IMR-90 (cell line): ENCODE measurements at regions not wholly inside any gene's neighbourhood (a gene's known extent, or its start where the extent isn't known, plus 50 kb on each side); places are given as distances from the start of the nearest gene placed in this dataset.

Experiments
- ATAC-seq: fragments of 200-7000 bp; cut with Tn5 transposase; 2 replicates; pipeline ENCODE4 v1.9.1; 2020; ENCODE audit warnings: low read depth, mild to moderate bottlenecking, moderate library complexity
- BruUV-seq: library from RNA; stranded (reverse); fragments of 400-500 nt; replicated peaks from 2 replicates; lab custom pipeline; 2021; lab: Mats Ljungman, UMichigan
- CTCF ChIA-PET: fragments of 300-600 bp; formaldehyde crosslinking; extraction: SDS; loops from one replicate; lab custom pipeline; 2021; ENCODE audit warnings: antibody characterized with exemption; lab: Yijun Ruan, JAX
- POLR2A ChIA-PET: fragments of 300-600 bp; sonication (Branson Sonifier 250); formaldehyde crosslinking; loops from one replicate; lab custom pipeline; 2022; ENCODE audit warnings: antibody characterized with exemption; ENCODE audit not compliant: unreplicated experiment; lab: Charles Lee
- DNase-seq: peaks from one replicate; pipeline ENCODE4 v3.0.0; 2013
- H2AFZ ChIP-seq: replicated peaks from 2 replicates; pipeline ENCODE3; 2013; ENCODE audit warnings: low read length, mild to moderate bottlenecking; ENCODE audit not compliant: poor library complexity
- H2AK5ac ChIP-seq: 2 replicates; pipeline ENCODE4 v1.6.1; 2013; ENCODE audit warnings: low read depth, low read length, inconsistent platforms
- H2AK9ac ChIP-seq: replicated peaks from 2 replicates; pipeline ENCODE3; 2013; ENCODE audit warnings: mild to moderate bottlenecking, low read depth, low read length, moderate library complexity; ENCODE audit not compliant: poor library complexity
- H2BK120ac ChIP-seq: 2 replicates; pipeline ENCODE4 v1.6.1; 2013; ENCODE audit warnings: low read depth, low read length, inconsistent platforms
- H2BK15ac ChIP-seq: 3 replicates; pipeline ENCODE4 v1.6.1; 2013; ENCODE audit warnings: low read depth, low read length, inconsistent platforms
- H2BK20ac ChIP-seq: 2 replicates; pipeline ENCODE4 v1.6.1; 2013; ENCODE audit warnings: low read depth, mild to moderate bottlenecking, inconsistent platforms, low read length, moderate library complexity
- H2BK5ac ChIP-seq: 2 replicates; pipeline ENCODE4 v1.6.1; 2013; ENCODE audit warnings: mild to moderate bottlenecking, low read depth, low read length, inconsistent platforms; ENCODE audit not compliant: poor library complexity, severe bottlenecking
- H3K14ac ChIP-seq: replicated peaks from 2 replicates; pipeline ENCODE4 v1.6.1; 2013; ENCODE audit warnings: low read depth, low read length, inconsistent platforms
- H3K18ac ChIP-seq: 2 replicates; pipeline ENCODE4 v1.6.1; 2013; ENCODE audit warnings: low read depth, low read length, control low read depth
- H3K23ac ChIP-seq: 2 replicates; pipeline ENCODE4 v1.6.1; 2013; ENCODE audit warnings: low read depth, low read length, inconsistent platforms
- H3K27ac ChIP-seq: 2 replicates; pipeline ENCODE4 v1.5.1; 2013; ENCODE audit warnings: mild to moderate bottlenecking, control low read depth, low read length; ENCODE audit not compliant: insufficient read depth
- H3K27me3 ChIP-seq: 2 replicates; pipeline ENCODE4 v1.6.1; 2013; ENCODE audit warnings: low read length; ENCODE audit not compliant: control insufficient read depth, insufficient read depth
- H3K36me3 ChIP-seq: 2 replicates; pipeline ENCODE4 v1.6.1; 2013; ENCODE audit warnings: low read length, mixed read lengths; ENCODE audit not compliant: control insufficient read depth, insufficient read depth
- H3K4ac ChIP-seq: 2 replicates; pipeline ENCODE4 v1.6.1; 2013; ENCODE audit warnings: low read depth, low read length, inconsistent platforms
- H3K4me1 ChIP-seq: 2 replicates; pipeline ENCODE4 v1.6.1; 2013; ENCODE audit warnings: low read length, mixed read lengths; ENCODE audit not compliant: control insufficient read depth, insufficient read depth
- H3K4me2 ChIP-seq: 2 replicates; pipeline ENCODE4 v1.6.1; 2013; ENCODE audit warnings: low read depth, mild to moderate bottlenecking, control low read depth, low read length, moderate library complexity
- H3K4me3 ChIP-seq: 2 replicates; pipeline ENCODE4 v1.5.1; 2013; ENCODE audit warnings: low read depth, mild to moderate bottlenecking, control low read depth, low read length, moderate library complexity; ENCODE audit not compliant: insufficient read depth
- H3K56ac ChIP-seq: 2 replicates; pipeline ENCODE4 v1.6.1; 2013; ENCODE audit warnings: low read length, inconsistent platforms; ENCODE audit not compliant: insufficient read depth; ENCODE audit errors: extremely low read depth
- H3K79me1 ChIP-seq, 2 experiments: 2 replicates each; pipeline ENCODE4 v1.6.1; 2013; ENCODE audit warnings: low read length in 2 of 2, inconsistent platforms in 1 of 2, low read depth in 1 of 2
- H3K9ac ChIP-seq: 2 replicates; pipeline ENCODE4 v1.6.1; 2013; ENCODE audit warnings: low read depth, low read length, control low read depth
- H3K9me1 ChIP-seq: 2 replicates; pipeline ENCODE4 v1.6.1; 2013; ENCODE audit warnings: low read length, inconsistent platforms; ENCODE audit not compliant: insufficient read depth
- H3K9me3 ChIP-seq: 2 replicates; pipeline ENCODE4 v1.6.1; 2013; ENCODE audit warnings: low read length; ENCODE audit not compliant: control insufficient read depth, insufficient read depth
- H4K20me1 ChIP-seq: 2 replicates; pipeline ENCODE4 v1.6.1; 2013; ENCODE audit warnings: low read length, inconsistent platforms; ENCODE audit not compliant: insufficient read depth
- H4K5ac ChIP-seq: 2 replicates; pipeline ENCODE4 v1.6.1; 2013; ENCODE audit warnings: mild to moderate bottlenecking, low read depth, low read length, control low read depth
- H4K8ac ChIP-seq, 2 experiments: 2 replicates each; pipeline ENCODE4 v1.6.1; 2013; ENCODE audit warnings: low read depth in 2 of 2, low read length in 2 of 2, control low read depth in 1 of 2, inconsistent platforms in 1 of 2
- H4K91ac ChIP-seq: 2 replicates; pipeline ENCODE4 v1.6.1; 2013; ENCODE audit warnings: low read depth, low read length, inconsistent platforms; ENCODE audit not compliant: insufficient read depth
- CTCF ChIP-seq: conservative IDR thresholded peaks from 2 replicates; pipeline ENCODE4 v1.5.1; 2012; ENCODE audit warnings: mild to moderate bottlenecking, low read depth, low read length, improper control_type of control experiment
- ELK1 ChIP-seq: fragments of 150-350 bp; IDR thresholded peaks from 2 replicates; pipeline ENCODE4 v1.6.1; 2016; ENCODE audit warnings: low read depth, mild to moderate bottlenecking, low read length, moderate library complexity, borderline replicate concordance
- FOS ChIP-seq: fragments of 150-350 bp; IDR thresholded peaks from 2 replicates; pipeline ENCODE4 v1.6.1; 2016; ENCODE audit warnings: low read depth, low read length
- WGBS, 2 experiments: methylation state at CpG; one replicate each; pipeline versions ENCODE4 v1.1.5 to v1.1.7; 2013; ENCODE audit warnings: missing lambda C conversion rate in 2 of 2; ENCODE audit not compliant: insufficient read length in 1 of 2; ENCODE audit errors: extremely low coverage in 2 of 2; 5-methylcytosine and 5-hydroxymethylcytosine counted together
- dilution Hi-C: fragments of 300-500 bp; cut with HindIII; formaldehyde crosslinking; loops from one replicate; pipeline ENCODE4 v1.14.3; 2018; ENCODE audit warnings: low sequenced_read_pairs; ENCODE audit not compliant: unreplicated experiment
- in situ Hi-C: fragments of 300-500 bp; cut with MboI; formaldehyde crosslinking; loops from 3 replicates; pipeline ENCODE4 v1.14.3; 2019; ENCODE audit warnings: low sequenced_read_pairs, inconsistent platforms, mixed read lengths
- intact Hi-C: fragments of 100-400 bp; cut with micrococcal nuclease; formaldehyde crosslinking; loops from 2 replicates; pipeline ENCODE4 v1.10.0; 2022

- H3K23ac ChIP-seq, result no peak overlapping the region
- no peak overlapping the region for H2BK15ac ChIP-seq
- POLR2A ChIA-PET, result no interaction called here
- in situ Hi-C loops (no loop called here), intact Hi-C loops (no loop called here), dilution Hi-C loops (no loop called here)
- DNase-seq, result peak; percentile 18
- H3K18ac ChIP-seq, result no peak overlapping the region
- BruUV-seq, result no TSS peak
- no peak overlapping the region for H4K91ac ChIP-seq
- H3K9ac ChIP-seq, result no peak overlapping the region
- H3K9me3 ChIP-seq, result no peaks in the 10 kb centered on the region
- no peak overlapping the region for H2BK5ac ChIP-seq
- peak; percentile 54 for ATAC-seq
- no peak overlapping the region for H3K4me3 ChIP-seq
- no peaks in the 10 kb centered on the region for H4K20me1 ChIP-seq
- H2BK20ac ChIP-seq, result no peak overlapping the region
- TF ChIP-seq CTCF (peak; percentile 32; the same call in 1 of the 2 replicates), ELK1 (no peak), FOS (no peak)
- WGBS, 2 experiments, result 55% methylated on average over 5 of the region's 28 CpGs; no CpG with 5 or more reads in 1 of the 2 experiments
- H3K27me3 ChIP-seq, result peaks cover 15% of the 10 kb centered on the region
- no peaks in the 10 kb centered on the region for H3K9me1 ChIP-seq
- peak overlapping the region; percentile 68 for H2AFZ ChIP-seq
- H3K36me3 ChIP-seq, result no peaks in the 10 kb centered on the region
- peaks cover 2% of the 10 kb centered on the region; the same call in 1 of the 2 replicates for H3K4me1 ChIP-seq
- no peak overlapping the region for H4K5ac ChIP-seq
- H3K79me1 ChIP-seq, result no peaks in the 10 kb centered on the region
- no peak overlapping the region for H2AK5ac ChIP-seq
- H3K27ac ChIP-seq, result no peak overlapping the region
- H4K8ac ChIP-seq, result no peak overlapping the region
- no peak overlapping the region for H3K14ac ChIP-seq
- H2BK120ac ChIP-seq, result no peak overlapping the region
- H2AK9ac ChIP-seq, result no peak overlapping the region
- no peak overlapping the region for H3K4me2 ChIP-seq
- H3K4ac ChIP-seq, result no peak overlapping the region
- no peak overlapping the region for H3K56ac ChIP-seq
- CTCF ChIA-PET, result no interaction called here
These were observed 169.4 kb downstream of the TBC1D2B start for GRCh38 chr15:77907824-77908751.
